ENCODE measurements at regions not wholly inside any gene's neighbourhood (a gene's known extent, or its start where the extent isn't known, plus 50 kb on each side); places are given as distances from the start of the nearest gene placed in this dataset.
"Not testable (repeated sequence)": the region's sequence is repeated elsewhere in the genome, so short reads cannot be mapped to it uniquely, and the experiment has no call there.

GRCh38 chr3:106073806-106074205 lies 205.0 kb upstream of the CBLB start:
- ATAC-seq, H3K27me3 Mint-ChIP-seq, DNase-seq, H3K27ac Mint-ChIP-seq, H3K4me3 Mint-ChIP-seq, CTCF ChIA-PET, H3K4me1 Mint-ChIP-seq: not testable (repeated sequence)
- peaks cover 11% of the 10 kb centered on the region for H3K9me3 Mint-ChIP-seq (ENCODE audit: low read depth)
- peaks cover 21% of the 10 kb centered on the region for H3K36me3 Mint-ChIP-seq

GRCh38 chr3:106075731-106076130 lies 206.9 kb upstream of the CBLB start:
- H3K9me3 Mint-ChIP-seq (ENCODE audit: low read depth); CTCF ChIA-PET; H3K27me3 Mint-ChIP-seq; ATAC-seq; H3K27ac Mint-ChIP-seq; H3K4me3 Mint-ChIP-seq; DNase-seq; H3K4me1 Mint-ChIP-seq: not testable (repeated sequence)
- peaks cover 18% of the 10 kb centered on the region for H3K36me3 Mint-ChIP-seq

GRCh38 chr3:106078635-106079034 lies 209.8 kb upstream of the CBLB start:
- H3K36me3 Mint-ChIP-seq, result peaks cover 12% of the 10 kb centered on the region
- ATAC-seq, result no peak
- H3K27ac Mint-ChIP-seq, result peak overlapping the region; percentile 19
- CTCF ChIA-PET, result no interaction called here
- H3K4me3 Mint-ChIP-seq, result no peak overlapping the region
- peaks cover 5% of the 10 kb centered on the region for H3K9me3 Mint-ChIP-seq (ENCODE audit: low read depth)
- no peaks in the 10 kb centered on the region for H3K27me3 Mint-ChIP-seq
- no peak for DNase-seq
- H3K4me1 Mint-ChIP-seq, result peaks cover 16% of the 10 kb centered on the region

- H3K36me3 Mint-ChIP-seq, result peaks cover 24% of the 10 kb centered on the region
- peaks cover 32% of the 10 kb centered on the region for H3K4me1 Mint-ChIP-seq
- peak overlapping the region; percentile 33 for H3K4me3 Mint-ChIP-seq
- H3K9me3 Mint-ChIP-seq (ENCODE audit: low read depth), result peaks cover 4% of the 10 kb centered on the region
- no peak overlapping the region for H3K27ac Mint-ChIP-seq
- ATAC-seq, result no peak
- no peaks in the 10 kb centered on the region for H3K27me3 Mint-ChIP-seq
- CTCF ChIA-PET, result no interaction called here
- DNase-seq, result no peak
These were observed 213.8 kb upstream of the CBLB start for GRCh38 chr3:106082616-106083015.

- ATAC-seq (no peak), DNase-seq (no peak)
- CTCF ChIA-PET, result no interaction called here
- peaks cover 26% of the 10 kb centered on the region for H3K36me3 Mint-ChIP-seq
- H3K4me1 Mint-ChIP-seq, result peaks cover 32% of the 10 kb centered on the region
- H3K27ac Mint-ChIP-seq, result peak overlapping the region; percentile 36
- peak overlapping the region; percentile 33 for H3K4me3 Mint-ChIP-seq
- peaks cover 4% of the 10 kb centered on the region for H3K9me3 Mint-ChIP-seq (ENCODE audit: low read depth)
- no peaks in the 10 kb centered on the region for H3K27me3 Mint-ChIP-seq
These were observed 214.4 kb upstream of the CBLB start for GRCh38 chr3:106083207-106083606.

GRCh38 chr3:106083854-106084253 lies 215.0 kb upstream of the CBLB start:
- Mint-ChIP-seq H3K9me3 (ENCODE audit: low read depth) (peaks cover 6% of the 10 kb centered on the region), H3K4me1 (peaks cover 32% of the 10 kb centered on the region), H3K27ac (no peak overlapping the region), H3K36me3 (peaks cover 26% of the 10 kb centered on the region), H3K27me3 (no peaks in the 10 kb centered on the region), H3K4me3 (no peak overlapping the region)
- ATAC-seq (no peak), DNase-seq (no peak)
- CTCF ChIA-PET, result no interaction called here

- CTCF ChIA-PET, result no interaction called here
- H3K4me3 Mint-ChIP-seq, result no peak overlapping the region
- H3K4me1 Mint-ChIP-seq, result peaks cover 32% of the 10 kb centered on the region
These were observed 217.2 kb upstream of the CBLB start for GRCh38 chr3:106086038-106086437.

GRCh38 chr3:106086636-106087035 lies 217.8 kb upstream of the CBLB start:
- DNase-seq (no peak), ATAC-seq (no peak)
- CTCF ChIA-PET, result no interaction called here
- Mint-ChIP-seq H3K27me3 (no peaks in the 10 kb centered on the region), H3K4me1 (peaks cover 32% of the 10 kb centered on the region), H3K4me3 (no peak overlapping the region), H3K36me3 (peaks cover 20% of the 10 kb centered on the region), H3K27ac (no peak overlapping the region), H3K9me3 (ENCODE audit: low read depth) (peaks cover 6% of the 10 kb centered on the region)

More at GRCh38 chr3:106086038-106086437, 217.2 kb upstream of the CBLB start:
- no peaks in the 10 kb centered on the region for H3K27me3 Mint-ChIP-seq
- DNase-seq, result no peak
- H3K36me3 Mint-ChIP-seq, result peaks cover 20% of the 10 kb centered on the region
- H3K9me3 Mint-ChIP-seq (ENCODE audit: low read depth), result peaks cover 6% of the 10 kb centered on the region
- no peak overlapping the region for H3K27ac Mint-ChIP-seq
- ATAC-seq, result no peak

- peaks cover 19% of the 10 kb centered on the region for H3K4me1 Mint-ChIP-seq
- peaks cover 22% of the 10 kb centered on the region for H3K36me3 Mint-ChIP-seq
- no peak for DNase-seq
- ATAC-seq, result no peak
- H3K4me3 Mint-ChIP-seq, result no peak overlapping the region
- no peaks in the 10 kb centered on the region for H3K27me3 Mint-ChIP-seq
- no peak overlapping the region for H3K27ac Mint-ChIP-seq
- H3K9me3 Mint-ChIP-seq (ENCODE audit: low read depth), result peaks cover 6% of the 10 kb centered on the region
- CTCF ChIA-PET, result no interaction called here
These were observed 219.5 kb upstream of the CBLB start for GRCh38 chr3:106088304-106088703.

- no peak overlapping the region for H3K4me3 Mint-ChIP-seq
- H3K9me3 Mint-ChIP-seq (ENCODE audit: low read depth), result peaks cover 6% of the 10 kb centered on the region
- peaks cover 18% of the 10 kb centered on the region for H3K36me3 Mint-ChIP-seq
- no peaks in the 10 kb centered on the region for H3K27me3 Mint-ChIP-seq
- peaks cover 13% of the 10 kb centered on the region for H3K4me1 Mint-ChIP-seq
- DNase-seq, result no peak
- no peak overlapping the region for H3K27ac Mint-ChIP-seq
- ATAC-seq, result no peak
- CTCF ChIA-PET, result no interaction called here
These were observed 220.1 kb upstream of the CBLB start for GRCh38 chr3:106088899-106089298.

GRCh38 chr3:106089806-106090205 lies 221.0 kb upstream of the CBLB start:
- DNase-seq, result no peak
- CTCF ChIA-PET, result no interaction called here
- Mint-ChIP-seq H3K4me3 (no peak overlapping the region), H3K36me3 (peaks cover 17% of the 10 kb centered on the region), H3K4me1 (peaks cover 12% of the 10 kb centered on the region), H3K27ac (no peak overlapping the region), H3K9me3 (ENCODE audit: low read depth) (peaks cover 6% of the 10 kb centered on the region), H3K27me3 (no peaks in the 10 kb centered on the region)
- no peak for ATAC-seq

GRCh38 chr3:106092792-106093191 lies 224.0 kb upstream of the CBLB start:
- Mint-ChIP-seq H3K9me3 (ENCODE audit: low read depth) (peaks cover 2% of the 10 kb centered on the region), H3K4me3 (no peak overlapping the region), H3K27me3 (no peaks in the 10 kb centered on the region), H3K36me3 (peaks cover 4% of the 10 kb centered on the region), H3K4me1 (no peaks in the 10 kb centered on the region), H3K27ac (no peak overlapping the region)
- ATAC-seq (no peak), DNase-seq (no peak)
- CTCF ChIA-PET, result no interaction called here

GRCh38 chr3:106093616-106094015 lies 224.8 kb upstream of the CBLB start:
- H3K36me3 Mint-ChIP-seq, result peaks cover 9% of the 10 kb centered on the region
- no peak for DNase-seq
- CTCF ChIA-PET, result no interaction called here
- no peak overlapping the region for H3K4me3 Mint-ChIP-seq
- no peak overlapping the region for H3K27ac Mint-ChIP-seq
- no peaks in the 10 kb centered on the region for H3K27me3 Mint-ChIP-seq
- peaks cover 2% of the 10 kb centered on the region for H3K9me3 Mint-ChIP-seq (ENCODE audit: low read depth)
- ATAC-seq, result no peak
- no peaks in the 10 kb centered on the region for H3K4me1 Mint-ChIP-seq

- DNase-seq (no peak), ATAC-seq (no peak)
- CTCF ChIA-PET, result interaction anchor here (0.5 kb wide), 1 partner anchor 78 kb away, joined by 4 read pairs; no protein-coding TSS in a partner anchor
- H3K4me1 Mint-ChIP-seq, result no peaks in the 10 kb centered on the region
- H3K9me3 Mint-ChIP-seq (ENCODE audit: low read depth), result peaks cover 17% of the 10 kb centered on the region
- H3K4me3 Mint-ChIP-seq, result no peak overlapping the region
- no peaks in the 10 kb centered on the region for H3K27me3 Mint-ChIP-seq
- H3K36me3 Mint-ChIP-seq, result peaks cover 29% of the 10 kb centered on the region
- H3K27ac Mint-ChIP-seq, result no peak overlapping the region
These were observed 229.1 kb upstream of the CBLB start for GRCh38 chr3:106097817-106098435.

- no peaks in the 10 kb centered on the region for H3K27me3 Mint-ChIP-seq
These were observed 234.6 kb upstream of the CBLB start for GRCh38 chr3:106103383-106103782.

More at GRCh38 chr3:106103383-106103782, 234.6 kb upstream of the CBLB start:
- ATAC-seq, result no peak
- no peak overlapping the region for H3K27ac Mint-ChIP-seq
- peaks cover 30% of the 10 kb centered on the region for H3K36me3 Mint-ChIP-seq
- no peaks in the 10 kb centered on the region for H3K4me1 Mint-ChIP-seq
- DNase-seq, result no peak
- CTCF ChIA-PET, result no interaction called here
- H3K9me3 Mint-ChIP-seq (ENCODE audit: low read depth), result peaks cover 17% of the 10 kb centered on the region
- H3K4me3 Mint-ChIP-seq, result no peak overlapping the region

Data from activated CD8-positive, alpha-beta memory T cell treated with anti-CD3 and anti-CD28 coated beads, Interleukin-2, amount 10 ng/mL, durations not matched to agents 7 days and 5 days (primary cell).